Parathyroid adenoma (tissue), 2 donors: ENCODE measurements at regions not wholly inside any gene's neighbourhood (a gene's known extent, or its start where the extent isn't known, plus 50 kb on each side); places are given as distances from the start of the nearest gene placed in this dataset.

Source experiments
- H2AFZ ChIP-seq: fragments of 300-600 bp; sonication (generic); one replicate; pipeline ENCODE4 v1.7.0; 2017; ENCODE audit warnings: antibody characterized with exemption, mild to moderate bottlenecking
- H3K27ac ChIP-seq: fragments of 300-600 bp; sonication (generic); one replicate; pipeline ENCODE4 v1.7.0; 2017
- H3K27me3 ChIP-seq: fragments of 300-600 bp; sonication (generic); one replicate; pipeline ENCODE4 v1.7.0; 2017; ENCODE audit warnings: low read length; ENCODE audit not compliant: control insufficient read depth, insufficient read depth
- H3K36me3 ChIP-seq: fragments of 300-600 bp; sonication (generic); one replicate; pipeline ENCODE4 v1.7.0; 2017; ENCODE audit warnings: low read length; ENCODE audit not compliant: control insufficient read depth, insufficient read depth
- H3K4me1 ChIP-seq: fragments of 300-600 bp; sonication (generic); one replicate; pipeline ENCODE4 v1.7.0; 2017; ENCODE audit warnings: control low read depth
- H3K4me2 ChIP-seq: fragments of 300-600 bp; sonication (generic); one replicate; pipeline ENCODE4 v1.7.0; 2017; ENCODE audit warnings: low read length
- H3K4me3 ChIP-seq: fragments of 300-600 bp; sonication (generic); one replicate; pipeline ENCODE4 v1.7.0; 2017; ENCODE audit warnings: low read depth, low read length
- H3K79me2 ChIP-seq: fragments of 300-600 bp; sonication (generic); one replicate; pipeline ENCODE4 v1.7.0; 2017; ENCODE audit warnings: control low read depth
- H3K9ac ChIP-seq: fragments of 300-600 bp; sonication (generic); one replicate; pipeline ENCODE4 v1.7.0; 2017; ENCODE audit warnings: mild to moderate bottlenecking
- H3K9me3 ChIP-seq: fragments of 300-600 bp; sonication (generic); one replicate; pipeline ENCODE4 v1.7.0; 2017; ENCODE audit warnings: low read length; ENCODE audit not compliant: control insufficient read depth
- TF ChIP-seq, protein P1 (sequence below): fragments of 300-600 bp; sonication (generic); IDR thresholded peaks from one replicate; pipeline ENCODE4 v1.7.0; 2017; ENCODE audit warnings: antibody characterized with exemption, mild to moderate bottlenecking
- donor health status: primary hyperparathyroidism.

DNA sequence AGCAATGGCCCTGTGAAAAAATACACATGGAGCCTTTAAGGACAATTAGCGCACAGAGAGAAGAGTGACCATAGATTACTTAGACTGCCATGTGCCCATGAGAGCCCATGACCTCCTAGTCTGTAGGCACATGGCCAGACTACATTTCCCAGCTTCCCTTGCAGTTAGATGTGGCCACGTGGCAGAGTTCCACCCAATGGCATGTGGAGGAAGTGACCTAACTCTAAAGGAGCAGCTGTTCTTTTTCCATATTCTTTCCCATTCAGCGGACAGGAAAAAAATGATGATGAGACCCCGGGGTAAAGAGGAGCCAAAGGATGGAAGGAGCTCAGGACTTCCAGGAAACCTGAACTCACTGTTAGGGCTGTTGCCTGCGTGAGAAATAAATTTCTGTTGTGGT, 116.6 kb downstream of the CBLN4 start:
- H3K36me3 ChIP-seq: no peaks in the 10 kb centered on the region
- no peak overlapping the region for H3K4me3 ChIP-seq
- no peaks in the 10 kb centered on the region for H3K9me3 ChIP-seq
- TF ChIP-seq, protein P1, sequence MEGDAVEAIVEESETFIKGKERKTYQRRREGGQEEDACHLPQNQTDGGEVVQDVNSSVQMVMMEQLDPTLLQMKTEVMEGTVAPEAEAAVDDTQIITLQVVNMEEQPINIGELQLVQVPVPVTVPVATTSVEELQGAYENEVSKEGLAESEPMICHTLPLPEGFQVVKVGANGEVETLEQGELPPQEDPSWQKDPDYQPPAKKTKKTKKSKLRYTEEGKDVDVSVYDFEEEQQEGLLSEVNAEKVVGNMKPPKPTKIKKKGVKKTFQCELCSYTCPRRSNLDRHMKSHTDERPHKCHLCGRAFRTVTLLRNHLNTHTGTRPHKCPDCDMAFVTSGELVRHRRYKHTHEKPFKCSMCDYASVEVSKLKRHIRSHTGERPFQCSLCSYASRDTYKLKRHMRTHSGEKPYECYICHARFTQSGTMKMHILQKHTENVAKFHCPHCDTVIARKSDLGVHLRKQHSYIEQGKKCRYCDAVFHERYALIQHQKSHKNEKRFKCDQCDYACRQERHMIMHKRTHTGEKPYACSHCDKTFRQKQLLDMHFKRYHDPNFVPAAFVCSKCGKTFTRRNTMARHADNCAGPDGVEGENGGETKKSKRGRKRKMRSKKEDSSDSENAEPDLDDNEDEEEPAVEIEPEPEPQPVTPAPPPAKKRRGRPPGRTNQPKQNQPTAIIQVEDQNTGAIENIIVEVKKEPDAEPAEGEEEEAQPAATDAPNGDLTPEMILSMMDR: no peak
- H2AFZ ChIP-seq: no peak overlapping the region
- H3K27ac ChIP-seq: no peak overlapping the region
- no peaks in the 10 kb centered on the region for H3K4me1 ChIP-seq
- no peak overlapping the region for H3K4me2 ChIP-seq
- no peaks in the 10 kb centered on the region for H3K27me3 ChIP-seq
- H3K9ac ChIP-seq: no peak overlapping the region
- no peaks in the 10 kb centered on the region for H3K79me2 ChIP-seq

DNA sequence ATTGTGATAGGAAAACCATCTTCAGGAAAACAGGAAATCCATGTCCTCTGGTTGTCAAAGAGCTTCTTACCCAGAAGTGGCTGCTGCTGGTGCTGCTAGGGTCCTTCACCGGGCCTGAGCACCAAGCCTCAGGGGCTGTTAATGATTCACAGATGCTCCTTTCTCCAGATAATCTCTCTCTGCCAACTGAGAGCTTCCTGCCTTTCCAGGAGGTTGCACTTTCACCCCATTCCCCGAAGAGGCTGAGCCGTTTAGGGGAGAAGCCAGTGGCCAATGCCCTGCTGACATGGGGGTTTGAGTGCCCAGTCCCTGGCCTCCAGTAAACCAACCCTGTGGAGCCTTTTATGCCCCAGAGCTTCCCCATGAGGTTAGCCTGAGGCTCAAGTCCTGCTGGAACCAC, 122.4 kb downstream of the CBLN4 start:
- Histone ChIP-seq H3K27me3 (no peaks in the 10 kb centered on the region), H2AFZ (no peak overlapping the region), H3K9me3 (no peaks in the 10 kb centered on the region), H3K79me2 (no peaks in the 10 kb centered on the region), H3K4me2 (no peak overlapping the region), H3K36me3 (no peaks in the 10 kb centered on the region), H3K9ac (no peak overlapping the region), H3K4me1 (no peaks in the 10 kb centered on the region), H3K27ac (no peak overlapping the region), H3K4me3 (no peak overlapping the region)
- TF ChIP-seq, protein P1: no peak

DNA sequence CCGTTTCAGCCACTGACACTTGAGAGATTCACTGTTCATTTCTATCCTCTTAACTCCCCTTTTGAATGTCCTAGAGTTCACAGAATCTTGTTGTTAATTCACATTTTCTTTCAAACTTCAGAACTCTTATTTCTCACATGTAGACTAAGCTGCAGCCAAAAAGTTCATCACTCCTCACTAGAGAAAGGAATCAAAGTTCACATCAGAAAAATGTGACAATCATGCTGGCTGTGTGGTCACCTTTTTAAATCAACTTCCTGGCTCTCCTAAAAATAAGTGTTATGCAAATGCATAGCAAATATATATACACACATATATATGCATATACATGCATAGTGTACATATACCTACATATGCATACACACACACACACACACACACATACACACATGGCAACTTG, 123.0 kb downstream of the CBLN4 start:
- H3K4me2 ChIP-seq: no peak overlapping the region
- no peaks in the 10 kb centered on the region for H3K79me2 ChIP-seq
- H3K4me3 ChIP-seq: no peak overlapping the region
- no peaks in the 10 kb centered on the region for H3K36me3 ChIP-seq
- H2AFZ ChIP-seq: no peak overlapping the region
- H3K4me1 ChIP-seq: no peaks in the 10 kb centered on the region
- no peaks in the 10 kb centered on the region for H3K27me3 ChIP-seq
- H3K9ac ChIP-seq: no peak overlapping the region
- no peak overlapping the region for H3K27ac ChIP-seq
- TF ChIP-seq, protein P1: no peak
- no peaks in the 10 kb centered on the region for H3K9me3 ChIP-seq

DNA sequence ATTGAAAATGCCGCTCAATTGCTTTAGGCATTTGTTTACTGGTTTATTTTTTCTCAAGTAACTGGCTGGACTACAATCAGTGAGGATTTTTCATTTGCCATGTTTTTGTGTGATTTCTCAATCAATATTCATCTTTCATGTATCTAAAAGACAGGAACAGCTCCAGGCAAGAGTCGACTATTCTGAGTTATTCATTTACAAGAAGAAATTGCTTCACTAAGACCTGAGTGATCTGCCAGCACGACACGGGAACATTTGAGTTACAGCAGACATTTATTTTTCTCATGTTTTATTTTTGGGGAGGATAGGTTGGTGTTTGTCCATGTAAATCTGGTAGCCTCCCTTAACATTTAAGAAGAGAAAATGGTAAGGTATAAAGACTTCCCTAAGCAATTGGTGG, 124.1 kb downstream of the CBLN4 start:
- Histone ChIP-seq H3K4me2 (no peak overlapping the region), H3K27me3 (no peaks in the 10 kb centered on the region), H3K9me3 (no peaks in the 10 kb centered on the region), H3K9ac (no peak overlapping the region), H3K4me3 (no peak overlapping the region), H3K36me3 (no peaks in the 10 kb centered on the region), H2AFZ (no peak overlapping the region), H3K4me1 (no peaks in the 10 kb centered on the region), H3K27ac (no peak overlapping the region), H3K79me2 (no peaks in the 10 kb centered on the region)
- TF ChIP-seq, protein P1: no peak

- H3K4me2 ChIP-seq: no peak overlapping the region
- TF ChIP-seq, protein P1: no peak
- no peaks in the 10 kb centered on the region for H3K79me2 ChIP-seq
- no peak overlapping the region for H3K4me3 ChIP-seq
- H3K27ac ChIP-seq: no peak overlapping the region
- H3K9me3 ChIP-seq: no peaks in the 10 kb centered on the region
- H3K9ac ChIP-seq: no peak overlapping the region
- H3K27me3 ChIP-seq: no peaks in the 10 kb centered on the region
- no peak overlapping the region for H2AFZ ChIP-seq
- H3K4me1 ChIP-seq: no peaks in the 10 kb centered on the region
- H3K36me3 ChIP-seq: no peaks in the 10 kb centered on the region
These were observed 125.0 kb downstream of the CBLN4 start for GRCh38 chr20:55880361-55880760.
